ENCODE measurements at regions not wholly inside any gene's neighbourhood (a gene's known extent, or its start where the extent isn't known, plus 50 kb on each side); places are given as distances from the start of the nearest gene placed in this dataset.

GRCh38 chr10:8183241-8183704 is 128.8 kb downstream of the GATA3 start:
- TF ChIP-seq CTCF (IDR thresholded peaks at IDR 0.05; ENCODE audit: extremely low read depth in 1 of 2, insufficient read depth in 1 of 2, low read depth in 1 of 2, low read length in 2 of 2), result no peak
- TF ChIP-seq POLR2A (IDR thresholded peaks at IDR 0.05; ENCODE audit: low read depth, low read length), result no peak
- TF ChIP-seq EZH2 (IDR thresholded peaks at IDR 0.05; ENCODE audit: borderline replicate concordance, low read depth, low read length, severe bottlenecking), result no peak
- TF ChIP-seq, protein P1, sequence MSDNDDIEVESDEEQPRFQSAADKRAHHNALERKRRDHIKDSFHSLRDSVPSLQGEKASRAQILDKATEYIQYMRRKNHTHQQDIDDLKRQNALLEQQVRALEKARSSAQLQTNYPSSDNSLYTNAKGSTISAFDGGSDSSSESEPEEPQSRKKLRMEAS (IDR thresholded peaks at IDR 0.05; ENCODE audit: insufficient read depth, insufficient read length), result no peak
- no peak for TF ChIP-seq POLR2AphosphoS5 (IDR thresholded peaks at IDR 0.05; ENCODE audit: insufficient read depth, low read depth, low read length)
- no peak for TF ChIP-seq FOS (IDR thresholded peaks at IDR 0.05; ENCODE audit: borderline replicate concordance, insufficient read depth, low read length)

All from endothelial cell of umbilical vein (primary cell).